ENCODE measurements at regions not wholly inside any gene's neighbourhood (a gene's known extent, or its start where the extent isn't known, plus 50 kb on each side); places are given as distances from the start of the nearest gene placed in this dataset.

- no peak overlapping the region for H3K4me3 ChIP-seq (ENCODE audit: control insufficient read depth, low read depth, low read length)
- DNase-seq (ENCODE audit: low read depth), result no peak
- no peak for TF ChIP-seq CTCF (IDR thresholded peaks at IDR 0.05; ENCODE audit: control insufficient read depth, insufficient read depth, low read depth, low read length, missing control alignments)
Observed at GRCh38 chr12:47387994-47388393, 308.2 kb upstream of the AMIGO2 start.

GRCh38 chr12:47385653-47386052 lies 305.9 kb upstream of the AMIGO2 start:
- no peak for DNase-seq (ENCODE audit: low read depth)
- no peak overlapping the region for H3K4me3 ChIP-seq (ENCODE audit: control insufficient read depth, low read depth, low read length)
- TF ChIP-seq CTCF (IDR thresholded peaks at IDR 0.05; ENCODE audit: control insufficient read depth, insufficient read depth, low read depth, low read length, missing control alignments), result no peak

- no peak for DNase-seq (ENCODE audit: low read depth)
- TF ChIP-seq CTCF (IDR thresholded peaks at IDR 0.05; ENCODE audit: control insufficient read depth, insufficient read depth, low read depth, low read length, missing control alignments), result no peak
- H3K4me3 ChIP-seq (ENCODE audit: control insufficient read depth, low read depth, low read length), result no peak overlapping the region
Observed at GRCh38 chr12:47383942-47384341, 304.2 kb upstream of the AMIGO2 start.

GRCh38 chr12:47382305-47382704 lies 302.5 kb upstream of the AMIGO2 start:
- no peak for TF ChIP-seq CTCF (IDR thresholded peaks at IDR 0.05; ENCODE audit: control insufficient read depth, insufficient read depth, low read depth, low read length, missing control alignments)
- H3K4me3 ChIP-seq (ENCODE audit: control insufficient read depth, low read depth, low read length), result no peak overlapping the region
- DNase-seq (ENCODE audit: low read depth), result no peak

- H3K4me3 ChIP-seq (ENCODE audit: control insufficient read depth, low read depth, low read length), result no peak overlapping the region
- no peak for TF ChIP-seq CTCF (IDR thresholded peaks at IDR 0.05; ENCODE audit: control insufficient read depth, insufficient read depth, low read depth, low read length, missing control alignments)
- DNase-seq (ENCODE audit: low read depth), result no peak
Observed at GRCh38 chr12:47378907-47379306, 299.1 kb upstream of the AMIGO2 start.

GRCh38 chr12:47378222-47378582 lies 298.4 kb upstream of the AMIGO2 start:
- DNase-seq (ENCODE audit: low read depth), result no peak
- no peak for TF ChIP-seq CTCF (IDR thresholded peaks at IDR 0.05; ENCODE audit: control insufficient read depth, insufficient read depth, low read depth, low read length, missing control alignments)
- no peak overlapping the region for H3K4me3 ChIP-seq (ENCODE audit: control insufficient read depth, low read depth, low read length)

All from AG09309 (cell line).